PC-3 (cell line): ENCODE measurements at regions not wholly inside any gene's neighbourhood (a gene's known extent, or its start where the extent isn't known, plus 50 kb on each side); places are given as distances from the start of the nearest gene placed in this dataset.
"Not testable (repeated sequence)": the region's sequence is repeated elsewhere in the genome, so short reads cannot be mapped to it uniquely, and the experiment has no call there.

Experiments used
- ATAC-seq: fragments of 200-7000 bp; cut with Tn5 transposase; 2 replicates; pipeline ENCODE4 v1.9.1; 2020; ENCODE audit warnings: mild to moderate bottlenecking, moderate library complexity
- BruUV-seq: library from RNA; stranded (reverse); fragments of 400-500 nt; replicated peaks from 2 replicates; lab custom pipeline; 2021; lab: Mats Ljungman, UMichigan
- CTCF ChIA-PET: fragments of 300-600 bp; sonication (Branson Sonifier 250); formaldehyde crosslinking; loops from one replicate; lab custom pipeline; 2022; ENCODE audit warnings: antibody characterized with exemption; lab: Charles Lee
- POLR2A ChIA-PET: fragments of 300-600 bp; sonication (Branson Sonifier 250); formaldehyde crosslinking; loops from one replicate; lab custom pipeline; 2022; ENCODE audit warnings: antibody characterized with exemption; ENCODE audit not compliant: unreplicated experiment; lab: Charles Lee
- DNase-seq: peaks from one replicate; pipeline ENCODE4 v3.0.0-alpha.2; 2015
- H2AFZ ChIP-seq: fragments of 300-600 bp; sonication (generic); 2 replicates; pipeline ENCODE4 v1.6.0; 2016; ENCODE audit warnings: antibody characterized with exemption, low read length
- H3F3A ChIP-seq: fragments of 300-600 bp; sonication (generic); one replicate; pipeline ENCODE4 v1.6.0; 2017; ENCODE audit warnings: antibody characterized with exemption, low read length, control low read depth, mild to moderate bottlenecking; ENCODE audit not compliant: unreplicated experiment
- H3K27ac ChIP-seq: fragments of 300-600 bp; sonication (generic); 2 replicates; pipeline ENCODE4 v1.5.1; 2016; ENCODE audit warnings: mild to moderate bottlenecking, low read length
- H3K27me3 ChIP-seq: fragments of 300-600 bp; sonication (generic); 2 replicates; pipeline ENCODE4 v1.6.1; 2016; ENCODE audit warnings: low read length, mixed read lengths
- H3K36me3 ChIP-seq: fragments of 300-600 bp; sonication (generic); 2 replicates; pipeline ENCODE4 v1.6.1; 2016; ENCODE audit warnings: low read depth, mixed run types, low read length, mixed read lengths
- H3K4me1 ChIP-seq: fragments of 300-600 bp; sonication (generic); 2 replicates; pipeline ENCODE4 v1.5.1; 2016; ENCODE audit warnings: low read length; ENCODE audit not compliant: insufficient read depth
- H3K4me2 ChIP-seq: fragments of 300-600 bp; sonication (generic); 2 replicates; pipeline ENCODE4 v1.6.0; 2016; ENCODE audit warnings: low read length
- H3K4me3 ChIP-seq: fragments of 300-600 bp; sonication (generic); 2 replicates; pipeline ENCODE4 v1.5.1; 2016; ENCODE audit warnings: mild to moderate bottlenecking, low read length, mixed read lengths
- H3K79me2 ChIP-seq: fragments of 300-600 bp; sonication (generic); 2 replicates; pipeline ENCODE4 v1.6.1; 2017; ENCODE audit warnings: low read length, mixed read lengths
- H3K9ac ChIP-seq: fragments of 300-600 bp; sonication (generic); 2 replicates; pipeline ENCODE4 v1.6.0; 2016; ENCODE audit warnings: mild to moderate bottlenecking, low read length
- H3K9me2 ChIP-seq: fragments of 300-600 bp; sonication (generic); replicated peaks from 2 replicates; pipeline ENCODE4 v1.6.1; 2016; ENCODE audit warnings: mixed run types, low read length, mixed read lengths
- H3K9me3 ChIP-seq: fragments of 300-600 bp; sonication (generic); 2 replicates; pipeline ENCODE4 v1.6.1; 2016; ENCODE audit warnings: low read length, mixed read lengths
- H4K20me1 ChIP-seq: fragments of 300-600 bp; sonication (generic); 2 replicates; pipeline ENCODE4 v1.6.1; 2016; ENCODE audit warnings: low read length, mixed read lengths
- EZH2 ChIP-seq: fragments of 300-600 bp; sonication (generic); IDR thresholded peaks from one replicate; pipeline ENCODE4 v1.6.1; 2017; ENCODE audit warnings: antibody characterized with exemption, mild to moderate bottlenecking, low read length; ENCODE audit not compliant: unreplicated experiment
- EZH2phosphoT487 ChIP-seq: fragments of 300-600 bp; sonication (generic); IDR thresholded peaks from 2 replicates; pipeline ENCODE4 v1.6.1; 2018; ENCODE audit warnings: mild to moderate bottlenecking, antibody characterized with exemption, low read length, borderline replicate concordance
- intact Hi-C: fragments of 100-400 bp; cut with micrococcal nuclease; formaldehyde crosslinking; loops from 2 replicates; pipeline ENCODE4 v1.9.0; 2023
- TF ChIP-seq, protein P1 (sequence below): fragments of 300-600 bp; sonication (generic); conservative IDR thresholded peaks from 2 replicates; pipeline ENCODE4 v1.5.1; 2017; ENCODE audit warnings: antibody characterized with exemption, low read depth, mild to moderate bottlenecking, low read length

DNA sequence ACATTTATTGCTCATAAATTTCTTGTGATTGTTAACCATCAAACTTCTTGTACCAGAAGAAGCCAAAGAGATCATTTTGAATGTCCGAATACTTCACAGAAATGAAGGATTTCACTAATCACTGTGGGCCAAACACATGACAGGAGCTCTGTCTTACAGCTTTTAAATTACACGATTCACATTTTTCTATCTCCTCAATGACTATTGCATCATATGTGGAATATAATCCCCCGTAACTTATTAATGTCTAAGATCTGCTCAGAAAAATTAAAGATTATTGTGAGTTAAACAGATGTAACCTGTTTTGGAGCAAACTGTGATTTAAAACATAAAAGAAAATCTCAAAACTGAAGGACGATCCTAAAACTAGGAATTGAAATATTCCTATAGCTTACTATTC is 645.2 kb upstream of the COX7C start:
- DNase-seq (no peak), ATAC-seq (no peak)
- Histone ChIP-seq H3K9me3 (no peaks in the 10 kb centered on the region), H3K4me1 (no peaks in the 10 kb centered on the region), H3K9ac (no peak overlapping the region), H3K9me2 (no peaks in the 10 kb centered on the region), H4K20me1 (no peaks in the 10 kb centered on the region), H3F3A (no peaks in the 10 kb centered on the region), H3K4me2 (no peak overlapping the region), H2AFZ (no peak overlapping the region), H3K79me2 (no peaks in the 10 kb centered on the region), H3K27me3 (no peaks in the 10 kb centered on the region), H3K27ac (no peak overlapping the region), H3K36me3 (no peaks in the 10 kb centered on the region), H3K4me3 (no peak overlapping the region)
- CTCF ChIA-PET, result no interaction called here
- intact Hi-C loops, result no loop called here
- BruUV-seq, result no TSS peak
- POLR2A ChIA-PET, result no interaction called here
- TF ChIP-seq EZH2 (no peak), EZH2phosphoT487 (no peak)
- TF ChIP-seq, protein P1, sequence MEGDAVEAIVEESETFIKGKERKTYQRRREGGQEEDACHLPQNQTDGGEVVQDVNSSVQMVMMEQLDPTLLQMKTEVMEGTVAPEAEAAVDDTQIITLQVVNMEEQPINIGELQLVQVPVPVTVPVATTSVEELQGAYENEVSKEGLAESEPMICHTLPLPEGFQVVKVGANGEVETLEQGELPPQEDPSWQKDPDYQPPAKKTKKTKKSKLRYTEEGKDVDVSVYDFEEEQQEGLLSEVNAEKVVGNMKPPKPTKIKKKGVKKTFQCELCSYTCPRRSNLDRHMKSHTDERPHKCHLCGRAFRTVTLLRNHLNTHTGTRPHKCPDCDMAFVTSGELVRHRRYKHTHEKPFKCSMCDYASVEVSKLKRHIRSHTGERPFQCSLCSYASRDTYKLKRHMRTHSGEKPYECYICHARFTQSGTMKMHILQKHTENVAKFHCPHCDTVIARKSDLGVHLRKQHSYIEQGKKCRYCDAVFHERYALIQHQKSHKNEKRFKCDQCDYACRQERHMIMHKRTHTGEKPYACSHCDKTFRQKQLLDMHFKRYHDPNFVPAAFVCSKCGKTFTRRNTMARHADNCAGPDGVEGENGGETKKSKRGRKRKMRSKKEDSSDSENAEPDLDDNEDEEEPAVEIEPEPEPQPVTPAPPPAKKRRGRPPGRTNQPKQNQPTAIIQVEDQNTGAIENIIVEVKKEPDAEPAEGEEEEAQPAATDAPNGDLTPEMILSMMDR, result no peak

DNA sequence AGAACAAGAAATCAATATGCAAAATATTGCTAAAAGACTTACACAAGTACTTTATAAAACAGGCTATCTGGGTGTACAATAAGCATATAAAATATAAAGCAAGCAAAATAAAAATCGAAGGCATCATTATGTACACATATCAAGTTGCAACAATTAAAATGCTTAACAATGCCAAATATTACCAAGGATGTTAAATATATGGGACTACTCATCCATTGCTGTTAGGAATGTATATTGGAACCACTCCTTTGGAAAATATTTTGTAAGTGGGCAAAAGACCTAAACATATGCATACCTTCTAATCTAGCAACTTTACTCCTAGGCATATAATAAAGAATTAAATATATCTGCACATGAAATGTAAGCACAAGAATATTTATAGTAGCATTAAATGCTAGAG is 632.6 kb upstream of the COX7C start:
- BruUV-seq, result no TSS peak
- intact Hi-C loops, result loop anchor here (1.0 kb wide), 2 partner anchors 23 to 371 kb away; no protein-coding TSS in a partner anchor
- no peak overlapping the region for H2AFZ ChIP-seq
- no peaks in the 10 kb centered on the region for H3K9me2 ChIP-seq
- H3K27ac ChIP-seq, result peak overlapping the region; percentile 42
- peaks cover 4% of the 10 kb centered on the region for H3F3A ChIP-seq
- no peaks in the 10 kb centered on the region for H3K27me3 ChIP-seq
- H3K4me3 ChIP-seq, result no peak overlapping the region
- peak overlapping the region; percentile 51 for H3K4me2 ChIP-seq
- POLR2A ChIA-PET, result no interaction called here
- CTCF ChIA-PET, result no interaction called here
- ATAC-seq (peak; percentile 96), DNase-seq (peak; percentile 87)
- no peaks in the 10 kb centered on the region for H3K9me3 ChIP-seq
- TF ChIP-seq EZH2, result no peak
- no peak overlapping the region for H3K9ac ChIP-seq
- no peaks in the 10 kb centered on the region for H3K36me3 ChIP-seq
- H4K20me1 ChIP-seq, result no peaks in the 10 kb centered on the region
- peaks cover 21% of the 10 kb centered on the region for H3K4me1 ChIP-seq
- no peaks in the 10 kb centered on the region for H3K79me2 ChIP-seq

DNA sequence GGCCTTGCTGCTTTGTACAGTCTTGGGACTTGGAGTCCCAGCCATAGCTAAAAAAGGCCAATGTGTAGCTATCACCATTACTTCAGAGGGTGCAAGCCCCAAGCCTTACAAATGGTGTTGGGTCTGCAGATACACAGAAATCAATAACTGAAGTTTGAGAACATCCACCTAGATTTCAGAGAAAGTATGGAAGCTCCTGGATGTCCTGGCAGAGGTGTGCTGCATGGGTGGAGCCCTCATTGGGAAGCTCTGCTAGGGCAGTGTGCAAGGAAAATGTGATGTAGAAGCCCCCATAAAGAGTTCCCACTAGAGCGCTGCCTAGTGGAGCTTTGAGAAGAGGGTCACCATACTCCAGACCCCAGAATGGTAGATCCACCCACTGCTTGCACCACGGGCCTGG is 626.7 kb upstream of the COX7C start:
- Histone ChIP-seq H3K9me2 (no peaks in the 10 kb centered on the region), H3K4me1 (0 out of 2 replicates have a peak, but pooled peaks cover 2% of the 10 kb centered on the region), H3F3A (no peaks in the 10 kb centered on the region), H3K27me3 (no peaks in the 10 kb centered on the region), H4K20me1 (no peaks in the 10 kb centered on the region), H3K79me2 (no peaks in the 10 kb centered on the region), H2AFZ (no peak overlapping the region), H3K36me3 (no peaks in the 10 kb centered on the region), H3K9me3 (peaks cover 7% of the 10 kb centered on the region; the same call in 1 of the 2 replicates), H3K9ac (no peak overlapping the region), H3K27ac (no peak overlapping the region), H3K4me2 (no peak overlapping the region), H3K4me3 (no peak overlapping the region)
- POLR2A ChIA-PET, result no interaction called here
- intact Hi-C loops, result no loop called here
- TF ChIP-seq, protein P1, result no peak
- TF ChIP-seq EZH2, result no peak
- TF ChIP-seq EZH2phosphoT487, result no peak
- ATAC-seq (no peak), DNase-seq (no peak)
- CTCF ChIA-PET, result no interaction called here
- no TSS peak for BruUV-seq

DNA sequence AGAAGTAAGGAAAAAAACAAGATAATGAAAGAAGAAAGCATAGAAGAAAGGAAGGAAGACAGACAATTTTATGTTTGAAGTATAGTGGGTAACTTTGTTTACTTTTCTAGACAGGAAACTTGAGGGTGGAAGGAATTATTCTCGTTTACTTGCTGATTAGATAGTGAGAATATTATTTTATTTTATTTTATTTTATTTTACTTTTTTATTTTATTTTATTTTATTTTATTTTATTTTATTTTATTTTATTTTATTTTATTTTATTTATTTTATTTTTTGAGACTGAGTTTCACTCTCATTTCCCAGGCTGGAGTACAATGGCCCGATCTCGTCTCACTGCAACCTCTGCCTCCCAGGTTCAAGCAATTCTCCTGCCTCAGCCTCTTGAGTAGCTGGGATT is 623.1 kb upstream of the COX7C start:
- H3K9ac ChIP-seq, POLR2A ChIA-PET, H3K4me1 ChIP-seq, H3K79me2 ChIP-seq, H3K36me3 ChIP-seq, H3K27me3 ChIP-seq, ATAC-seq, H3K4me2 ChIP-seq, H3K9me2 ChIP-seq, H4K20me1 ChIP-seq, H3K27ac ChIP-seq, H3F3A ChIP-seq, CTCF ChIA-PET, BruUV-seq, DNase-seq, H3K9me3 ChIP-seq, H2AFZ ChIP-seq, intact Hi-C loops, H3K4me3 ChIP-seq: not testable (repeated sequence)
